Esophagus muscularis mucosa (tissue), 4 donors: ENCODE measurements at regions not wholly inside any gene's neighbourhood (a gene's known extent, or its start where the extent isn't known, plus 50 kb on each side); places are given as distances from the start of the nearest gene placed in this dataset.

ENCODE experiments used
- CTCF ChIP-seq, 3 experiments: fragments of 200-600 bp in 2 of 3; fragments of 450-650 bp in 1 of 3; sonication (generic) in 2 of 3; IDR thresholded peaks; one replicate each; pipeline ENCODE4 v1.5.1; 2017 to 2019; ENCODE audit warnings: antibody characterized with exemption in 3 of 3, mild to moderate bottlenecking in 2 of 3, moderate library complexity in 1 of 3
- EP300 ChIP-seq: sonication (generic); formaldehyde crosslinking; IDR thresholded peaks from one replicate; pipeline ENCODE4 v1.6.1; 2017; ENCODE audit warnings: antibody characterized with exemption
- POLR2A ChIP-seq: fragments of 450-650 bp; IDR thresholded peaks from one replicate; pipeline ENCODE4 v1.6.1; 2017; ENCODE audit warnings: antibody characterized with exemption, moderate library complexity, mild to moderate bottlenecking, low read depth
- POLR2AphosphoS5 ChIP-seq, 2 donors: sonication (generic); formaldehyde crosslinking; IDR thresholded peaks; one replicate each; pipeline ENCODE4 v1.6.1; 2017; ENCODE audit warnings: antibody characterized with exemption in 2 of 2

- TF ChIP-seq CTCF (IDR thresholded peaks at IDR 0.05) (no peak), POLR2AphosphoS5 (IDR thresholded peaks at IDR 0.05) (no peak), EP300 (no peak), POLR2A (no peak)
Observed at GRCh38 chr1:2866422-2867086, 65.1 kb upstream of the TTC34 start.
